Fibroblast of gingiva (primary cell): ENCODE measurements at regions not wholly inside any gene's neighbourhood (a gene's known extent, or its start where the extent isn't known, plus 50 kb on each side); places are given as distances from the start of the nearest gene placed in this dataset.

Source experiments
- DNase-seq: peaks from one replicate; pipeline ENCODE4 v3.0.0-alpha.2; 2011; ENCODE audit warnings: low read depth

- no peak for DNase-seq
These were observed 437.4 kb downstream of the TLE4 start for GRCh38 chr9:80009204-80009603.

- no peak for DNase-seq
These were observed 432.9 kb downstream of the TLE4 start for GRCh38 chr9:80004714-80005113.

GRCh38 chr9:79990536-79990935, 418.8 kb downstream of the TLE4 start:
- no peak for DNase-seq

- DNase-seq, result no peak
These were observed 417.3 kb downstream of the TLE4 start for GRCh38 chr9:79989079-79989478.

GRCh38 chr9:79988126-79988525, 416.4 kb downstream of the TLE4 start:
- no peak for DNase-seq

- DNase-seq, result no peak
These were observed 414.7 kb downstream of the TLE4 start for GRCh38 chr9:79986437-79986836.

- no peak for DNase-seq
These were observed 414.0 kb downstream of the TLE4 start for GRCh38 chr9:79985772-79986171.

- no peak for DNase-seq
These were observed 413.5 kb downstream of the TLE4 start for GRCh38 chr9:79985264-79985663.

GRCh38 chr9:79984429-79985067, 412.8 kb downstream of the TLE4 start:
- DNase-seq, result peak; percentile 9

GRCh38 chr9:79980432-79980831, 408.7 kb downstream of the TLE4 start:
- DNase-seq, result no peak

- DNase-seq, result no peak
These were observed 405.9 kb downstream of the TLE4 start for GRCh38 chr9:79977510-79978197.

- no peak for DNase-seq
These were observed 405.3 kb downstream of the TLE4 start for GRCh38 chr9:79977074-79977435.

- DNase-seq, result no peak
These were observed 404.7 kb downstream of the TLE4 start for GRCh38 chr9:79976257-79977073.

- no peak for DNase-seq
These were observed 404.0 kb downstream of the TLE4 start for GRCh38 chr9:79975621-79976256.

- no peak for DNase-seq
These were observed 403.1 kb downstream of the TLE4 start for GRCh38 chr9:79974806-79975422.

GRCh38 chr9:79973627-79974026, 401.9 kb downstream of the TLE4 start:
- peak; percentile 10 for DNase-seq

GRCh38 chr9:79970146-79970425, 398.3 kb downstream of the TLE4 start:
- DNase-seq, result no peak

GRCh38 chr9:79969393-79970145, 397.8 kb downstream of the TLE4 start:
- DNase-seq, result no peak

- no peak for DNase-seq
These were observed 396.8 kb downstream of the TLE4 start for GRCh38 chr9:79968533-79968932.

GRCh38 chr9:79962836-79963235, 391.1 kb downstream of the TLE4 start:
- DNase-seq, result peak; percentile 86

- no peak for DNase-seq
These were observed 390.4 kb downstream of the TLE4 start for GRCh38 chr9:79962150-79962549.

- no peak for DNase-seq
These were observed 383.5 kb downstream of the TLE4 start for GRCh38 chr9:79955300-79955699.
